HG03521 (cell line): ENCODE measurements at regions not wholly inside any gene's neighbourhood (a gene's known extent, or its start where the extent isn't known, plus 50 kb on each side); places are given as distances from the start of the nearest gene placed in this dataset.

Experiments used
- ATAC-seq: cut with Tn5 transposase; IDR thresholded peaks from one replicate; pipeline ENCODE4 v1.9.1; 2021; ENCODE audit warnings: mild to moderate bottlenecking, moderate library complexity; ENCODE audit not compliant: unreplicated experiment

DNA sequence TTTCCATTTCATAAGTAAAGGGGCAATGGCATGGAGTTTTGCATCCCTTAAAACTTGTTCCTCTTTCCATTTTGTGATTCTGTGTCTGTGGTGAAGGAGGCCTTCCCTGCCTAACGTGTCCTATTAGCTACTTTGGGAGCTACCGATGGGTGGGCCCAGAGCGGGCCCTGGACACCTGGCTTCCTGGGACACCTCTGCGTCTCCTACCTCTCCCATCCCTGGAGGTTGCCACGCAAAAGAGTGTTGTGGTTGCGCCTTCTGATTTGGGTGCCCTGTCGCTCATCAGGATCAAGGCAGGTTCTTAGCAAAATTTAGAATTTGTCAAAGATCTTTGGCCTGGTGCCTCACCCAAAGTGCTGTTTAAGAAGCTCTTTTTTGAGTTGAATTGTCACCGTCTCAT, 116.4 kb upstream of the CACNA1E start:
- ATAC-seq = no peak

DNA sequence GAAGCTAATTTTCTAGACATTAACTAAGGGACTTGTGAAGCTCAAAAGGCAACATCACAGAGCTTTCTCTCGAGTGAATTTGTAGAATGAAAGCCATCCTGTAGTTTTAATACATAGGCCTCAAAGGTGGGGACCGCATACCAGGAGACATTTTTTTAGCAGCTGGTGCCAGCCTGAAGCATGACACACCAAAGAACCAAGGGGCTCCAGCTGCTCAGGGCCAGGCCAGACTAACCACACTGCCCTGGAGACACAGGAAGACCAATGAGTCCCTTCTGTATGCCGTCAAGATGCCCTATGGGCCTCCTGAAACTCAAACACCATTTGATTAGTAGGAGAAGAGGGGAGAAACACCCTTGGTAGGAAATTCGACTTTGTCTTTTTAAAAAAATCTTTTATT, 113.9 kb upstream of the CACNA1E start:
- no peak for ATAC-seq

DNA sequence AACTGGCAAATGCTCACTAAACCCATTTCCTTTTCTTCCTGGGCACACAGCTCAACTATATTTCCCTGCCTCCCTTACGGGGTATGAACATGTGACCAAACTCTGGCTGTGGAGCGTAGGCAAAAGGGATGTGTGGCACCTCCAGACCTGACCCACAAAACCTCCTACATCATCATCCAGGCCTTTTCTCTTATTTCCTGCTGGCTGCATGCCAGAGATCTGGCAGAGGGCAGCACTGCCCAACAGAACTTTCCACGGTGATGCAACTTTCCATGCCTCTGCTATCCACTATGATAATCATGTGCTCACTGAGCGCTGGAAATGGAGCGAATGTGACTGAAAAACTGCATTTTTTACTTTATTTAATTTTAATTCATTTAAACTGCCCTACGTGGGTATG, 99.6 kb upstream of the CACNA1E start:
- ATAC-seq = no peak

DNA sequence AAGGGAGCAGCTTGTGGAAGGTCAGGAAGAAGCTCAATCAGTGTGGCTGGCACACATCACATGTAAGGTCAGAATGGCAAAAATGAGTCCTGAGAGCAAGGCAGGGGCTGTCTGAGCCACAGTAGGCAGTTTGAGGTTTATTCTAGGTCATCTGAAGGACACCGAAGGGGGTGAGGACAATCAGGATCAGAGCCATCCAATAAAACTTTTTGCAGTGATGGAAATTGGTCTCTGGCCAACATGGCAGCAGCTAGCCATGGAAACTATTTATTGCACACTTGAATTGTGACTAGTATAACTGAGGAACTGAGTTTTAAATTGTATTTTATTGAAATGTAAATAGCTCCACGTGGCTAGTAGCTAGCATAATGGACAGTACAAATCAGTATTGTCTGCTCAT, 97.0 kb upstream of the CACNA1E start:
- no peak for ATAC-seq

DNA sequence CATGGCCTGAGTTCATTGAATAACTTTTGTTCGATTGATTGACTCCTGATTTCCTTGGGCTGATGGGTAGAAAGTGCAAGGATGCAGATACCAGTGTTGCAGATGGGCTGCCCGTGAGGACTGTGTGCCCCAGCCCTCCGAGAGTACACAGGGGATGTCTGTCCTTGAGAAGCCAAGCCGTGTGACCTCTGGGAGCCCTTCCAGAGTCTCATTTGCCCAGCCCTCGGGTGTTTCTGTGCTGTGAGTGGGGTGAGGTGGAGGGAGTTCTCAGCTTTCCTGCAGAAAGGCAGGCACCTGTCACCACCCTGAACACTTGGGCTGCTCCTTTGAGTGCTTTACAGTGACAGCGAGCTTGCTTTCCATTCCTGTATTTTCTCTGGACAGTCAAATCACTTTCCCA, 96.4 kb upstream of the CACNA1E start:
- ATAC-seq = no peak

DNA sequence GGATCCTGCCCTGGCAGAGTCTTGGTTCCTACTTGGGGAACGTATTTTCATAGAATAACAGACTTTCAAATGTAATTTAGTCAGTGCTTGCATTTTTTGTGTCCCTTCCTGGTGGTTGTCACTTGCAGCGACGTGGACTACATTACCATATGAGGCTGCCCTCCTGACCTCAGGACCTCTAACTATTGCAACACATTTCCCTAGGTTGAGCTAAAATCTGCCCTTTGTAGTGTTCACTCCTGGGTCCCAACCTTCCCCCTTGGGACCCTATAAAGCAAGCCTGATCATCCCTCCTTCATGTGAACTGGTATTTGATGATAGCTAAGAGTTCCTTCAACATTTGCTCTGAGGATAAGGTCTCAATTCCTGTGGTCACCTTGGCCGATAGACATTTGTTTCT, 95.6 kb upstream of the CACNA1E start:
- ATAC-seq = no peak

DNA sequence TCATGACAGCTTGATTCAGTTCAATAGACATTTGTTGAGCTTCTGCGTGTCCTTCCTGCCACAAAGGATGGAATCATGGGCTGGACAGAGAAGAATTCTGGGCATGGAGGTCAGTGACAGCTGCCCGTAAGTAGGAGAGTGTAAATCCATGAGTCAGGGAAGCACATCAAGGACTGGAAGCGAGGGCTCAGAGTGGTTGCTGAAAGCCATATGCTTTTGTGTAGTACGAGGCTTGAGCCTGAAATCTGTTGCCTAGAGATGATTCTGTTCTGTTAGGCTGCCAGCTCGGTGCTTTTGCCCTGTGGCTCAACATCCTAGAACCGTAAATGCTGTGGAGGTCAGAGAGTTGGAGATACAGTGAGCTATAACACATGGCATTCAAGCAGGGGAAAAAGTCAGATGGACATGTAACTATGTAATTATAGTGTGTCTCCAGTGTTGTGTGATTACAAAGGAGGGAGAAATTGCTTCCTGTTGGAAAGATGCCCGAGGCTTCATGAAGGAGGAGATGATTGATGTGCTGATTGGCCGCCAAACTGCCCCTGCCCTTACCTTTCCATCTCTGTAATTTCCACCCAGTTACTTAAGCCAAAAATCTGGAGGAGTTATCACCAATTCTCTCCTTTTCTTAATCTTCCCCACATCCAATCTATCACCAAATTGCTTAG, 92.8 kb upstream of the CACNA1E start:
- ATAC-seq = no peak

DNA sequence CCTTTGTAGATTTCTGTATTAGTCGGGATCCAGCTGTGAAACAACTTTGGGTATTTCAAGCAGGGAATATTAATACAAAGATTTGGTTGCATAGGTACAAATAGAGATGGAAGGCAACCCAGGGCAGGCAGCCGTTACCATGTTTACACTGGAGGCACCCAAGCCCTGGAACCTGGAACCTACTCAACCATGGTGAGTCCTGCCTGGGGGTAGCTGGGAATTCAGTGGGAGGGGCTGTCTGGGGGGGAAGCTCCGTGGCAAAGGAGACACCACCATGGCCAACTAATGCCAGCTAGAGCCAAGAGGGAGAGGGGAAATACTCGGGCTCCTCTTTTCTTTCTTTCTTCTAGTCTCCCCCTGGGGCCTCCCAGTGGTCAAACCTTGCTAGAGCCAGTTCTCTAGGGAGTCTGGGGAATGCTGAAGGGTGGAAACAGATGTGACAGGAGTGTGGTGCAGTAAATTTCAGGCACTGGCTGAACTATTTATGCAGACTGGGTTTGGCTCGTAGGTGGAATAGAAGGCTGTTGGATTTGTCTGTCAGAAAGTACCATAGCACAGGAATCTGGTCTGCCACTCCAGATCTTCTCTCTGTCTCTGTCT, 91.9 kb upstream of the CACNA1E start:
- no peak for ATAC-seq

DNA sequence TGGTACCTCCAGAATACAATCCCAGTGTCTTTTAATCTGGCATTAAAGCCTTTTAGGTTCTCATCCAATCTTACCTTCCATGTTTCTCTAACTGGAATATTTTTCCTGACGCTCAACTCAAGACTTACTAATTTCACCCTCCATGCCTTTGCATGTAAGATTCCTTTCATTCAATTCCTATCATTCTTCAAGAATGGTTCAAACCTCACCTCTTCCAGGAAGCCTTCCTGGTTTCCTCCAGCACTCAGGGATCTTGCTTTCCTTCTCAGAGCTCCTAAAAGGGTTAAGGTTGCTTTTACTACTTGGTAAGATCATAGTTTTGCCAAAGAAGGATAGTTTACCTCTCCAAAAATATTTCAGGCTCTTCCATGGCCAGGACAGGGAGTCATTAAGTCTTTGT, 91.2 kb upstream of the CACNA1E start:
- ATAC-seq = no peak

DNA sequence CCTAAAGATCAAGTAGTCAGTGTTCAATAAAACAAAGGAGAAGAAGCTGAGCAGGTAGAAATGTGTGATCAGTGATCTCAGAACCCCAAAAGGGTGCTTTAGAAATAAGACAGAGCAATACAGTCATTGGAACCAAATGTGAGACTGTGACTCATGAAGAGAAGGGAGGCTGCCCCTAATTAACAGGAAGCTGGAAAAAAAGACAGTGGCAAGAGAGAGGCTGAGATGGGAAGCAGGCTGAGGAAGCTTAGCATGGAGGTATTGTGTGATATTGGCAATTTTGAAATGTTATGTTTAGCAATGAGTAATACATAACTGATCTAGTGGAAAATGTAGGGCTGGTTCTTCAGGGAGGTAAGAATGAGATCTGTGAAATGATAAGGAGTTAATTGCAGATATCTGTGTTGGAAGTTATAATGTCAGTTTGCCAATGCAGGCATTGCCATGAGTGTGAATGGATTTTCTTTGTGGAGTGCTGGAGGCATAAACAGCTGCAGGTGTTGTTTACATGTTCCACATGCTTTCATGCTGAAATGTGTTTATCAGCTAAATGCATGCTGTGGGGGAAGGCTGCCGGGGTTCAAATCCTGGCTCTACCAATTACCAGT, 90.6 kb upstream of the CACNA1E start:
- ATAC-seq = no peak

DNA sequence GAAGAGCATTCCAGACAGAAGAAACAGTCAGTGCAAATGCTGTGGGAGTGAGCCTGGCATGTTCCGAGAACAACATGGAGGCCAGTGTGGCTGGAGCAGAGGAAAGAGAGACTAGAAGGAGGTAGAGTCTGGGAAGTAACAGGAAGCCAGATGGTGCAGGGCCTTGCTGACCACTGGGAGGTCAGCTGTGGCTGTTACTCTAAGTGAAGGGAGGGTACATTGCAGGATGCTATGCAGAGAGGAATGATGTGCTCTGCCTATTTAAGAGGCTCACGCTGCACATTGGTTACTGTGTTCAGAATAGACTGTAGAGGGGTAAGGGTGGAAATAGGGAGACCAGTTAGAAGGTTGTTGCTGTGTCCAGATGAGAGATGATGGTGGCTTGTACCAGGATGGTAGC, 88.6 kb upstream of the CACNA1E start:
- no peak for ATAC-seq

DNA sequence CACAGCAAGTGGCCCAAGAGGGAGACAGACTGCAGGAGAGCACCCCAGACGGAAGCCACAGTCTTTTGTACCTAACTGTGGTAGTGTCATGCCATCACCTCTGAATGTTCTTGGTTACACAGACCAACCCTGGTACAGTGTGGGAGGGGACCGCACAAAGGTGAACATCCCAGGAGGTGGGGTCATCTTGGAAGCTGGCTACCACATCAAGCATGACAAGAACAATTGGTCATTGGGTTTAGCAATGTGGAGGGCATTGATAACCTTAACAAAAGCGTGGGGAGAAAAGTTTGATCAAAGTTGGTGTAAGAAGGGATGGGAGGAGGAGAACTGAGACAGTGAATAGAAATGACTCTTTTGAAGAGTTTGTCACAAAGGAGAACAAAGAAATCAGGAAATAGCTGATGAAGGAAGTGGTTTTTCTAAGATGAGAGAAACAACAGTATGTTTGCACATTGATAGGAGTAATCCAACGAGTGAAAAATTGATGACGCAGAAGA, 87.1 kb upstream of the CACNA1E start:
- ATAC-seq = no peak

DNA sequence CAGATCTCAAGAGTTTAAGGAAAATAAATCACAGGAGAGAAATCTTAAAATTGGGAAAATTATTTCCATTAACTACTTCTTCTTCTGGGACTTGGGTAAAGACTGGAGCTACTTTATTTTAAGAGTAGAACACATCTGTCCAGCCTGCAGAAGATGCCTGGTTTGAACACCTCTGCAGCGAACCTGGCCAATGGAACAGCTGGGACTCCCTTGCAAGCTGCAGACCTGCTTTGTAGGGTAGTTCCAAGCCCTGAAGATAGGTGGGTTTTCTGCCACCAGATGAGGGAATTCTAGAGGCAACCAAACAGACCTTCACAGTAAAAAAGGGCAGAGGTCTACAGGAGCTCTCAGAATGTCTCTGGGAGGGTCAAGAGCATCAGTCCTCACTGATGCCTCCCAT, 86.5 kb upstream of the CACNA1E start:
- no peak for ATAC-seq

DNA sequence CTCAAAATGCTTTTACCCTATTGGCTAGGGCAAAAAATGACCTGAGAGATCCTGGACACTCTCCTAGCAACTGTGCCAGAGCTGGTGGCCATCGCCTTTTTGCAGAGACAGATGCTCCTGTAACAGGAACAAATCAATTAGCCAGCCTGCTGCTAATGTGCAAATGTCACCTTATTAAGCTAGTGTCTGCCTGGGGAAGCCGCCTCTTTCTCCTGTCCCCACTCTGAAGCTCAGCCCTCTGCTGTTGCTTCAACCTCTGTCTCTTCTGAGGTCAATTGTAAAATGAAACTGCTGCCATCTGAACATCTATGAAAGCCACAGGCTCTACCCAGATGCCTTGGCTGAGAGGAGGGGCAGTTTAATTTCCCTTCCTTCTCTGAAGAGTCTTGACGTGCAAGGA, 85.5 kb upstream of the CACNA1E start:
- ATAC-seq = no peak

DNA sequence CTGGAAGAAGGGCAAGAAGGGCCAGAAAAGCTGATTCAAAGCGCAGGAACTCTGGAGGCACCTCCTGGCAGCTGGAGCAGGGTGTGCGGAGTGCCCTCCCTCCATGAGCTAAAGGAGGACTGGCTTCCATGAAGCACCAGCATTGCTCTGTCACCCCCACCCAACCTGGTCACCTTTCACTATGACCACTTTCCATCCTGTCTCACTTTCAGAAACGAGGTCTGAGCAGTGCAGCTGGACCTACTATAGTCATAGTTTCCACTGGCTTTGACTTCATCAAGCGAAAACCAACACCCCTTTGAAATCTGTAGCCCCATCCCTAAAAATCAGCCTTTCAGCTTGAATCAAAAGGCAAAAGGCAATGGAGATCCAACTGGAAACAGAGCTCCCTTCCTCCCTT, 84.8 kb upstream of the CACNA1E start:
- peak; percentile 76 for ATAC-seq

DNA sequence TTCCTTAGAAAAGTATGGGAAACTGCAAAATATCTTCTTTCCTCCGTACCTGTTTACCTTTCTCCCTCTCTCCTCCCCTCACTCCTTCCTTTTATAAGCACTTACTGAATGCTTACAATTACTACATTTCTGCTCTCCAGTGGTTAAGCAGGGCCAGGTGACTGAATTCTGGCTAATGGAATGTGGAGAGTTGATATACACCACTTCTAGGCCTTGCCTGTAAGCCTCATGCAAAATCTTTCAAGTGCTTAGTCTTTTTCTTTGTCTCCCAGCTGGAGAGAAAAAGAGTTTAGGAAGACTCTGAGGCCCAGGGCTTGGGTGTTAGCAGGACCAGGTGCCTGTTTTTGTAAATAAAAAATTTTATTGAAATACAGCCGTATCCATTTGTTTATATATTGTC, 77.7 kb upstream of the CACNA1E start:
- ATAC-seq = no peak

DNA sequence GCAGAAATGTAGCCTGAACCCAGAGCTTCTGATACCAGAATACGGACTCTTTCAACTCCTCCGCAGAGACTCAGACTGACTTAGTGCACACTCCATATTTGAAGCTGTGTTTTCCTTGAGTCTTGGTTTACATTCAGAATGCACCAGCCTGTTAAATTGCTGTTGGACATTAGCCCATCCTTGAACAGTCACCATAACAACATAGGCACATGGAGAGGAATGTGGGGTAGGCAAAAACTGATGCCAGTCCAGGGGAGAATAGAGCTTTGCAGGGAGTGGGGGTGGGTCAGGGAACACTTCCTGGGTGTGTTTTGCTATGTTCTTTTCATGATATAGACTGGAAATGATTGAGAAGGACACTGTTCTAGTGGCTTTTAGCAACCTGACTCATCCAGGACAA, 76.3 kb upstream of the CACNA1E start:
- no peak for ATAC-seq

DNA sequence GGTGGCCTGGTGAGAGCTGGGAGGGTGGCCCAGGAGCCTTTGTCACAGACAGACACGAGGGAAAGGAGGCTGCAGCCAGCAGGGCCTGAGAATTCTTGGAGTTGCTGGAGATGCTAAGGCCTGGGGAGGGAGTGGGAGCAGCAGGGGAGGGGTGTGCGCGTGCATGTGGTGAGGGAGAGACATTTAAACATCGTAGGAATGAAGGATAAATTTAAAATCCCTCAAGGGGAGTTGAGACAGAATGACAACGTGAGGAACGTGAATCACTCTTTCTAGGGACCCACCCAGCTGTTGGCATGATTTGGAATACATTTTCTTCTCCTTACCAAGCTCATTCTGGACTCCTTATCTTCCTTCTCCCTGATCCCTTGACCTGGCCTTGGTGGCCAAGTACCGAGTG, 73.3 kb upstream of the CACNA1E start:
- ATAC-seq = no peak

DNA sequence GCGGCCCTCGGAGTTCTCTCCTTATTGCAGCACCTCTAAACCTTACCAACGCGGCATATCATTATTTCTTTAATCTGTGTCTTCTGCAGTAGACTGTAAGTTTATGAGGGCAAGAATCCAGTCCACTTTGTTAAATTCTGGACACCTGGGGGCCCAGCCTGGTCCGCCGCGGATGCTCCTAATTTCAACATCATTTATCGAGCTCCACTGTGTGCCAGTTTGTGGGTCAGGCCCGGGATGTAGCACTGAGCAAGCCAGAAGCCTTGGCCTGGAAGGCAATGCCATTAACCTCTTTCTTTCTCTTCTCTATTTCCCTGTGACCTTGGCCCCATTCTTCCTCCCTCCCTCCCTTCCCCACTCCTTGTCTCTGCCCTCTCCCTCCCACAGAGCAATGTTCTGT, 70.6 kb upstream of the CACNA1E start:
- ATAC-seq = no peak

DNA sequence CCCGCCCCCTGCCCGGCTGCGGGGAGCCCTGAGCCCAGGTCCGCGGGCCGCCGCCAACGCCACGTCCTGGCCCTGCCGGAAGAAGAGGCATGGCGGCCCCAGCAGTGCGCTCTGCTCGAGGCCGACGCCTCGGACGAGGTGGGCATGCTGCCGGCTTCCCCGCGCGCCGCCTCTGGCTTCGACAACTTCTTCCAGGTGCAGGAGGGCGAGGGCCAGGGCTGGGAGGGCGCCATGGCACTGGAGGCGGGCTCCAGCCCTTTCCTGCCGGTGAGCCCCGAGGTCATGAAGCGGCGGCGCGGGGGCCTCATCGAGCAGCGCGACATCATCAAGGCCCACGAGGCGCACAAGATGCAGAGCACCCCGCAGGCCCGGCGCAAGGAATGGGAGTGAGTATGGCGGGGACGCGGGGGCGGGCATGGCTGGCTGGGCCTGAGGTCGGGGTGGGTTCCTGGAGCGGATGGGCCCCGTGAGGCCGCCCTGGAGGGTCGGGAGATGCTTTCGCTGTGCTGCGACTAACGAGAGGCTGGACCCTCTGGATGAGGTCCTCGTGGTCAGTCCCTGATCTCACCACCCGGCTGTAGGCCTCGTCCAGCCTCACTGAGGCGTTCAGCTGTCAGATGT, 70.0 kb upstream of the CACNA1E start:
- ATAC-seq = no peak

DNA sequence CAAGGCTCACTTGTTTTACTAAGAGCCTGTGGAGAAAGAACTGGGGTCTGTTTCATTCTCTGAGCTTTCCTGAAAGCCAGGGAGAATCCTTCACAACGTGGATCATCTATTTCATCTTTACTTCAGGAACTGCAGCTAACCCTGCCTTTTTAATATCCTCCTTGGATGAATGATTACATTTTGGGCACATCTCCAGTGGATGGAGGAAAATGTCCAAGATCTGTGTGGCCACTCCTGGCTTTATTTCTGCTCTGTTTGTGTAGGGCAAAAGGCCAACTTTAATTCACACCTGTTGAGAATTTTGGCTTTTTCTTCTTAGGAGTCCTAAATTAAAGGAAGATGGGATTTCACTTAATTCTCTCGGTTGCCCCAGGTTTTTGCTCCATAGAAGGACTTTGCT, 69.5 kb upstream of the CACNA1E start:
- no peak for ATAC-seq

DNA sequence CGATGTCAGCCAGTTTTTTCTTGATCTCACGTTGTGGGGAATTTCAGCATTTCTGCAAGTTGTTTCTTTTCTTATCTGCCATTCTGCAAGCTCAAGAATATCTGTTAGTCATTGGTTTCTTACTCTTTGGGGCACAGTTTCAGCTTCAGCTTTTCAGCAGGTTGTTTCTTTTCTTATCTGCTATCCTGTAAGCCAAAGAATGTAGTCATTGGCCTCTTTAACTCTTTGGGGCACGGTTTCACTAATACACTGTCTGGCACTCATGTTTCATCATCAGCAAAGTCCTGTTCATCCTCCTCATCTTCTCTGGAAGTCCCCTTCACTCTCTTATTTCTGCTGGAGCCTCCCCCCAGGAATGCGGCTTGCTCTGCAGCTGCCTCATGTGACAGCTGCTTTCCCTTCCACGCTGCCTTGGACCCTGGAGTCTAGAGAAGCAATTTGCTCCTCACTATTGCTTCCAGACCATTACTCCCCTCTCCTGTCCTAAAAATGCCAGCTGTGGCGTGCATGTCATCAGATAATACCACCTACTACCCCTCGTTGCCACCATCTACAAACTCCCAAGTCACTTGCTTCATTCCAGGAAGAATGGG, 67.0 kb upstream of the CACNA1E start:
- ATAC-seq = no peak
